ENCODE measurements at regions not wholly inside any gene's neighbourhood (a gene's known extent, or its start where the extent isn't known, plus 50 kb on each side); places are given as distances from the start of the nearest gene placed in this dataset.

DNA sequence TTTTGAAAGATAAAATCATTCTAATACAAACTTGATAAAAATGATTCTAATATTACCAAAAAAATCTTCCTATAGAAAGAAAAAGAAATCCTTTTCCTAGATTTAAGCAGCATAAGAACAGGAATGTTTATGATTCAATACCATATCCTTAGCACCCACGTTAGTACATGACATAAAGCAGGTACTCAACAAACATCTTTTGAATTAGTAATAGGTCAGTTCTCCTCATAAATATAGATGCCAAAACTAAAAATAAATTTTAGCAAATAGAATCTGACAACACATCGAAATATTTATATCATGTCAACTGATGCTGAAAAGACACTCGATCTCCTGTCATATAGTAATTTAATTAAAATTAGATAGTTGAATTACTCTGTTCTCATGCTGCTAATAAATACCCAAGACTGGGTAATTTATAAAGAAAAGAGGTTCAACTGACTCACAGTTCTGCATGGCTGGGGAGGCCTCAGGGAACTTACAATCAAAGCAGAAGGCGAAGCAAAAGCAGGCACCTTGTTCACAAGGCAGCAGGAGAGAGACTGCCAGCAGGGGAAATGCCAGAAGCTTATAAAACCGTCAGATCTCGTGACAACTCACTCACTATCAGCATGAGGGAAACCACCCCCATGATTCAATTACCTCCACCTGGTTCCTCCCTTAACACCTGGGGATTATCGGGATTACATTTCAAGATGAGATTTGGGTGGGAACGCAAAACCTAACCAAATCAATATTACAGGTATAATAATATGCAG, 191.8 kb downstream of the HTR7 start:
- TF ChIP-seq, protein P1, sequence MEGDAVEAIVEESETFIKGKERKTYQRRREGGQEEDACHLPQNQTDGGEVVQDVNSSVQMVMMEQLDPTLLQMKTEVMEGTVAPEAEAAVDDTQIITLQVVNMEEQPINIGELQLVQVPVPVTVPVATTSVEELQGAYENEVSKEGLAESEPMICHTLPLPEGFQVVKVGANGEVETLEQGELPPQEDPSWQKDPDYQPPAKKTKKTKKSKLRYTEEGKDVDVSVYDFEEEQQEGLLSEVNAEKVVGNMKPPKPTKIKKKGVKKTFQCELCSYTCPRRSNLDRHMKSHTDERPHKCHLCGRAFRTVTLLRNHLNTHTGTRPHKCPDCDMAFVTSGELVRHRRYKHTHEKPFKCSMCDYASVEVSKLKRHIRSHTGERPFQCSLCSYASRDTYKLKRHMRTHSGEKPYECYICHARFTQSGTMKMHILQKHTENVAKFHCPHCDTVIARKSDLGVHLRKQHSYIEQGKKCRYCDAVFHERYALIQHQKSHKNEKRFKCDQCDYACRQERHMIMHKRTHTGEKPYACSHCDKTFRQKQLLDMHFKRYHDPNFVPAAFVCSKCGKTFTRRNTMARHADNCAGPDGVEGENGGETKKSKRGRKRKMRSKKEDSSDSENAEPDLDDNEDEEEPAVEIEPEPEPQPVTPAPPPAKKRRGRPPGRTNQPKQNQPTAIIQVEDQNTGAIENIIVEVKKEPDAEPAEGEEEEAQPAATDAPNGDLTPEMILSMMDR (IDR thresholded peaks at IDR 0.05), result no peak
- no peak for TF ChIP-seq POLR2A (IDR thresholded peaks at IDR 0.05)

Measured in heart left ventricle (tissue), 13 donors.